Left ventricle myocardium inferior (tissue), 1 donor: ENCODE measurements at regions not wholly inside any gene's neighbourhood (a gene's known extent, or its start where the extent isn't known, plus 50 kb on each side); places are given as distances from the start of the nearest gene placed in this dataset.

Experiments
- DNase-seq: peaks from one replicate; pipeline ENCODE4 v3.0.0-alpha.2; 2020
- H3K27ac ChIP-seq: fragments of 200-600 bp; replicated peaks from 2 replicates; pipeline ENCODE4 v1.8.0; 2021
- H3K27me3 ChIP-seq: fragments of 200-600 bp; 2 replicates; pipeline ENCODE4 v1.8.0; 2021; ENCODE audit warnings: low read depth
- H3K36me3 ChIP-seq: fragments of 200-600 bp; 2 replicates; pipeline ENCODE4 v1.8.0; 2021
- H3K4me1 ChIP-seq: fragments of 200-600 bp; 2 replicates; pipeline ENCODE4 v1.8.0; 2021
- H3K4me3 ChIP-seq: fragments of 200-600 bp; 2 replicates; pipeline ENCODE4 v1.8.0; 2021; ENCODE audit warnings: mild to moderate bottlenecking, moderate library complexity
- H3K9me3 ChIP-seq: fragments of 200-600 bp; replicated peaks from 2 replicates; pipeline ENCODE4 v1.8.0; 2021
- CTCF ChIP-seq: fragments of 200-600 bp; IDR thresholded peaks from 2 replicates; pipeline ENCODE4 v1.8.0; 2021; ENCODE audit warnings: antibody characterized with exemption, mild to moderate bottlenecking, borderline replicate concordance
- intact Hi-C: fragments of 100-400 bp; cut with micrococcal nuclease; formaldehyde crosslinking; loops from one replicate; pipeline ENCODE4 v1.11.0; 2022
- donor health status: DM: no; HTN: yes; CAD: no; lungs with severe emphysema.

GRCh38 chr22:48572951-48573350, 1254.7 kb downstream of the BRD1 start:
- peaks cover 32% of the 10 kb centered on the region for H3K9me3 ChIP-seq
- peaks cover 5% of the 10 kb centered on the region for H3K4me1 ChIP-seq
- H3K36me3 ChIP-seq: no peaks in the 10 kb centered on the region
- no peak for TF ChIP-seq CTCF
- peaks cover 78% of the 10 kb centered on the region for H3K27me3 ChIP-seq
- no peak overlapping the region for H3K4me3 ChIP-seq
- H3K27ac ChIP-seq: no peak overlapping the region
- intact Hi-C loops: no loop called here
- DNase-seq: no peak

- DNase-seq: no peak
- no peak overlapping the region for H3K27ac ChIP-seq
- intact Hi-C loops: no loop called here
- H3K9me3 ChIP-seq: peaks cover 32% of the 10 kb centered on the region
- no peaks in the 10 kb centered on the region for H3K36me3 ChIP-seq
- no peaks in the 10 kb centered on the region for H3K4me1 ChIP-seq
- TF ChIP-seq CTCF: no peak
- peaks cover 76% of the 10 kb centered on the region for H3K27me3 ChIP-seq
- no peak overlapping the region for H3K4me3 ChIP-seq
These were observed 1256.8 kb downstream of the BRD1 start for GRCh38 chr22:48570912-48571311.

- Histone ChIP-seq H3K27me3 (peaks cover 81% of the 10 kb centered on the region), H3K27ac (no peak overlapping the region), H3K9me3 (peaks cover 32% of the 10 kb centered on the region), H3K4me1 (no peaks in the 10 kb centered on the region), H3K36me3 (no peaks in the 10 kb centered on the region), H3K4me3 (no peak overlapping the region)
- no peak for TF ChIP-seq CTCF
- intact Hi-C loops: no loop called here
- no peak for DNase-seq
These were observed 1258.0 kb downstream of the BRD1 start for GRCh38 chr22:48569476-48570233.

GRCh38 chr22:48568736-48569330, 1258.8 kb downstream of the BRD1 start:
- Histone ChIP-seq H3K9me3 (peaks cover 32% of the 10 kb centered on the region), H3K27me3 (peaks cover 79% of the 10 kb centered on the region), H3K4me3 (no peak overlapping the region), H3K4me1 (no peaks in the 10 kb centered on the region), H3K27ac (no peak overlapping the region), H3K36me3 (no peaks in the 10 kb centered on the region)
- intact Hi-C loops: no loop called here
- no peak for TF ChIP-seq CTCF
- no peak for DNase-seq

GRCh38 chr22:48567213-48567975, 1260.3 kb downstream of the BRD1 start:
- Histone ChIP-seq H3K4me1 (no peaks in the 10 kb centered on the region), H3K36me3 (no peaks in the 10 kb centered on the region), H3K9me3 (peaks cover 30% of the 10 kb centered on the region), H3K27me3 (peaks cover 78% of the 10 kb centered on the region), H3K4me3 (no peak overlapping the region), H3K27ac (no peak overlapping the region)
- intact Hi-C loops: no loop called here
- DNase-seq: no peak
- TF ChIP-seq CTCF: no peak
